Inflammatory macrophage treated with lipopolysaccharide for 1 hour (primary cell): ENCODE measurements at regions not wholly inside any gene's neighbourhood (a gene's known extent, or its start where the extent isn't known, plus 50 kb on each side); places are given as distances from the start of the nearest gene placed in this dataset.
A peak's percentile ranks its signal among the peaks of the same experiment; 100 is the strongest.
"Not testable (repeated sequence)": the region's sequence is repeated elsewhere in the genome, so short reads cannot be mapped to it uniquely, and the experiment has no call there.

Experiments used
- DNase-seq, 2 donors: peaks; one replicate each; pipeline ENCODE4 v3.0.0-alpha.2; 2020 to 2022

DNA sequence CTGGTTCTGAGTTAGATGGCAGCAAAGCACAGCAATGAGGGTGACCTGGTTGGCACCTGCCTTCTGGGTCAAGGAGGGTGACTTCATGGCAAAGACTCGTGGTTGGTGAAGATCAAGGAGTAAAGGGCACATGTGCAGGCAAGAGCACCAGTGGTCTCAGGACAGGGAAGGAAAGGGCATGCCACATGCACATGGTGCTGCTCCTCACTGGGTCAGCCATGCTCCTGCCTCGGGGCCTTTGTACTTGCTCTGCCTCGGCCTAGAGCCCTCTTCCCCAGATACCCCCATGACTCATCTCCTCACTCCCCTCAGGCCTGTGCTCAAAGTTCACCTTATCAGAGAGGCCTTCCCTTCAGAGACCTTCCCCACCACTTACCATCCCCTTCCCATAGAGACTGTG is 106.7 kb upstream of the KDM7A start:
- no peak for DNase-seq

DNA sequence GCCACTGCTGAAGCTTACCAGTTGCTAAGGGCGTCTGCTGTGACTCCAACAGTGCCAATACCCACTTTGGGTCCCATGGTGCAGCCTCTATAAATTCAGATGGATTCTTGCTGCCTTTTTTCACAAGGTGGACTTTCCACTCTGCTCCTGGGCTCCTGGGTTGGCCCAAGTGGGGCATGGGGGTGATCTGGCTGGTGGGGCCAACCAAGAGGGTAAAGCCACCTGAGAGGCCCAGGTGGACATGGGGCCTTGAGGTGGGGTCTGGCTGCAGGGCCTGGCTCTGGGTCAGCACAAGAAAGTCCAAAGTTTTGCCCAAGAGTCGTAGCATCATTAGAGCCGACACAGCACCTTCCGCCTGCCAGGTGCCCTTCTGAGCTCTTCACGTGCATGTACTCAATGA is 105.2 kb upstream of the KDM7A start:
- DNase-seq = no peak

DNA sequence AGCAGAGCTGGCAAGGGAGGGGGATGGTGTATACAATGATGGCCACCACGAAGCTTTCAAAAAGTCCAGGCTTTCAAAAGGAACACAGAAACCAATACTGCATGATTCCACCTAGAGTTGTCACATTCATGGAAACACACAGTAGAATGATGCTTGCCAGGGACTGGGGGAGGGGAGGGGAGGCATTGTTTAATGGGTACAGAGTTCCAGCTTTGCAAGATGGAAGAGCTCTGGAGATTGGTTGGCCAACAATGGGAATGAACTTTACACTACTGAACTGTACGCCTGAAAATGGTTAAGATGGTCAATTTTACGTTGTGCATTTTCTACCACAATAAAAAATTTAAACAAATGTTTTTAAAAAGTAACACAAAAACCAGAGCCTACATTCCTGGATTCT is 104.5 kb upstream of the KDM7A start:
- no peak for DNase-seq

DNA sequence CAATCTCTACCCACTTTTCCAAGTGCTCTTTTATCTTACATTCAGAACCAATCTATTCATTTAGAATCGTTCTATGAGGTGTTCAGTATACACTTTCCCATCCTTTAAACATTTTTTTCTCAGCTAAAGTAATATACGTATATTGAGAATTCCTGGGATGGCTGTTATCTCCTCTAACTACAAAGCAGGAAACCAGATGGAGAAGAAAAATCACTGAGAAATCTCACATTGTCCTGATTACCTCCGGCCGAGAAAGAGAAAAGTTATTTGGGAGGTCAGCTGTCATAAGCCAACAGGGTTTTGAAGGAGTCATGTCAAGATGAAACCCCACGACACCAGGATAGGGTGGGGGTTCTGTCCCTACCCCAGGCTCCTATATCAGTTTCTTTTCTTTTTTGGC is 99.2 kb upstream of the KDM7A start:
- no peak for DNase-seq

DNA sequence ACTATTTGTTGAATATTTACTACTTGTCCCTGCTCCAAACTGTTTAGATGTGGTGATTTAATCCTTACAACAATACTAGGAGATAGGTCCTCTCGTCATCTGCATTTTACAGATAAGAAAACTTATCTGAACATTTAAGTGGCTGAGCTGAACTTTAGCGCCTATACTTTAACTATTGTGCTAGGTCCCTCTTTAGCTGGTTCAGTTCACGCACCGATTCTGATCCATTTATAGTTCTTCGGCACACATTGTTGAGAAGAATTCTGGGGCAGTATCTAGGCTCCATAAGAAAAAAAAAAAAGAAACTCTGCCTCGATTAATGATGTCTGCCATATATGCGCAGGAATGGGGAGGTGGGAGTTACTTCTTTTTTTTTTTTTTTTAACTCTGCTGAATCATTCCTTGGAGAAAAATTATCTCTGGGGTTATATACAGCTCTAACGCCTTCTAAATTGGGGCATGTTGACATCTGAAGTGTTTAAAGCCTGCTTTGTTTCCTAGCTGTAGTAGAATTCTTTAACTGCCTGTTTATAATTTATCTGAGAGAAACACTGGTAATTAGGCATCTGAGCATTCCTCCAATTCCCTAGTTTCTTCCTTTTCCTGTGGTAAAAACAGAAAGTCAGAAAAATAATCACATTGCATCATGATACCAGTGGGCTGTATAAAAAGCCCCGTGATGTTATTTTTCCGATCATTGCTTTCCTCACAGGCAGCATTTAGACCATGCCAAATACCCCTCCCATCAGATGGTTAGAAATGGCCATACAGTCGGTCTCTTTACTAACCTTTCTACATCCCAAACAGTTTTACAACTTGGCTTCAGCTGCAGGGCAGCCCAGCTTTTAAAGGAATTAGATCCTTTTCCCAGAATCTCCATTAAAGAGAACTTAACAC is 98.5 kb upstream of the KDM7A start:
- no peak for DNase-seq

DNA sequence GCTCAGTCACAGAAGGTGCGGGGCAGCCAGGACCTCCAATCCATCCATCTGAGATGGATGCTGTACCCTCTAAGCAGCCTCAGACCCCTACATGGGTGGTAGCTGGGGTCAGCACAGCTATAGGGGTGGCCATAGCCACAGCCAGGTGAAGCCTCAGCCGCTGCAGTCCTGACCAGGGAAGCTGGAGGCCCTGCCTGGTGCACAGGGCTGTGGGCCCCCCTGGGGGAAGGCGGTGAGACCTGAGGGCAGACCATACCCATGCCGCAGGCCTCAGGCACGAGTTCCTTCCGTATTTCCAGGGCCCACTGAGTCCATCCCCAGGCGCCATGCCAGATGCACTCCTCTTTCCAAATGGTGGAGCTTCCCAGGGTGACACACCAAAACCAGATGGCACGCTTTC is 96.6 kb upstream of the KDM7A start:
- DNase-seq = no peak

DNA sequence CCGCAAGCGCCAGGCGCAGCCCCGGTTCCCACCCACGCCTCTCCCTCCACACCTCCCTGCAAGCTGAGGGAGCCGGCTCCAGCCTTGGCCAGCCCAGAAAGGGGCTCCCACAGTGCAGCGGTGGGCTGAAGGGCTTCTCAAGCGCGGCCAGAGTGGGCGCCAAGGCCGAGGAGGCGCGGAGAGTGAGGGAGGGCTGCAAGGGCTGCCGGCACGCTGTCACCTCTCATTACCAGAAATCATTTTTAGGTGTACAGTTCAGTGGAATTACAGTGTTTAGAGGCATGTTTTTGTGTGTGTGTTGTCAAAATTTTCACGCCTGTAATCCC is 94.8 kb upstream of the KDM7A start:
- not testable (repeated sequence) for DNase-seq

DNA sequence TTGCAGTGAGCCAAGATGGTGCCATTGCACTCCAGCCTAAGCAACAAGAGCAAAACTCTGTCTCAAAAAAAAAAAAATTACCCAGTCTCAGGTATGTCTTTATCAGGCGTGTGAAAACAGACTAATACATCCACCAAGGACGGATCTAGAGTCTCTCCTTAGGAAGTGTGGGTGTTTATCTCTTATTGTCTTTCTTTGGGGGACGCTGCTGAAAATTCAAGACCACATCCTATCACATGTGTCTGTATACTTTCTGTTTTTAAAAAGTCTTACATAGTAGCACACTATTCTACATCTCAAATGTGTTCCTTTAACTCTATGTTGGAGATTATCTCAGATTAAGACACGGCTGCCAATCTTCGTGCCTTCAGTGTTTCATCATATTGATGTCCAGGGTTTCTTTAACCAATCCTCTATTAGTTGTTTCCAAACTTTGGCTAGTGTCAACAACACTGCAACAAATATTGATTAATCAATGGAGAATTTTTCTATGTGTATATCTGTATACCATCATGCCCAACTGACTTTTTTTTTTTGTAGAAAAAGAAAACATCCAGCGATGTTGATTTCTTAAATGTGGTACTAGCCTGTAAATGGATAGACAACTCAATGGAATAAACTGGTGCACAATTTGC is 92.3 kb upstream of the KDM7A start:
- no peak for DNase-seq

DNA sequence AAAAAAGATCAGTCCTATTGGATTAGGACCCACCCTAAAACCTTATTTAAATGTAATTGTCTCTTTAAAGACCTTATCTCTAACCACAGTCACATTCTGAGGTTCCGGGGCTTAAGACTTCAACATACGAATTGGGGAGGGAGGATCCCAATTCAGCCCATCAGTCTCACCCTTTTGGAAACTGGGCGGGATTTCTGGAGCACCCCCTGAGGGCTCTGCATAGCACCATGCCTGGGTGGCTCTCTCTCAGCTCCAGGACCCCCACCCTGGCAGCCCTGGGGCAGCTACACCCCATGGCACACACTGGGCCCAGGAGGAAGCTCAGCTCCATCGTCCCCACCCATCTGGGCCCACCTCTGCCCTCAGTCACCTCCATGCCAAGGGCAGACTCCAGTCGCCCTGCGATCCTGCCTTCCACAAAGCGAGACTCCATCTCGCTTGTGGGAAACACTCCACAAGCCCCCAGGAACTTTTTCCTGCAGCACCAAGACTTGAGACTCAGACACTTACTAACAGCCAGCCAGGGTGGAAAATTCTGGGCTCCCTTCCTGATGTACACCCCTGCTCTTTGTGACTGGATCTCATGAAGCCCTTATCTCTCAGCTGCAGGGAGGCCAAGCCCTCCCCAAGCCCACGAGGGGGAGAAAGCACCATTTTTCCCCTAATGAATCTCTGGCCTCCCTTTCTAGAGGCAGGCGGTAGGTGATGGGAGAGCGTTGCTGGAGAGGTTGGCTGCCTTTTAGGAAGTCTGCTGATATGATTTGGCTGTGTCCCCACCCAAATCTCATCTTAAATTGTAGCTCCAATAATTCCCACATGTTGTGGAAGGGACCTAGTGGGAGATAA is 90.8 kb upstream of the KDM7A start:
- DNase-seq = no peak

DNA sequence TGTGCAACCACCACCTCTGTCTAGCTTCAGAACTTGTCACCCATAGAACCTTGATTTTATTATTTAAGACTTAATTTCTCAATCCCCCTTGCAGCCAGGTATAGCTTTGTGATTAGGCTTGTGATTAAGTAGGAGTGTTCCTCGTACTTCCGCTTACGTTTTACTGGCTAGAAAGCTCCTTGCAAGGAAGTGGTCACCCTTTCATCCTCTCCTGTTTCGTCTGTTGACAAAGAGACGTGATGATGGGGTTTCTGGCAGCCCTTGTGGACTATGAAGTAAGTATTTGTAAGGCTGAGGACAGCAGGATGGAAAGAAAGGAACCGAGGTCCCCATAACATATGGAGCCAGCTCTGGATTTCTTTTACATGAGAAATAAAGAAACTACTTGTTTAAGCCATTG is 86.5 kb upstream of the KDM7A start:
- DNase-seq = peak in 1 of 2 donors; percentile 38

DNA sequence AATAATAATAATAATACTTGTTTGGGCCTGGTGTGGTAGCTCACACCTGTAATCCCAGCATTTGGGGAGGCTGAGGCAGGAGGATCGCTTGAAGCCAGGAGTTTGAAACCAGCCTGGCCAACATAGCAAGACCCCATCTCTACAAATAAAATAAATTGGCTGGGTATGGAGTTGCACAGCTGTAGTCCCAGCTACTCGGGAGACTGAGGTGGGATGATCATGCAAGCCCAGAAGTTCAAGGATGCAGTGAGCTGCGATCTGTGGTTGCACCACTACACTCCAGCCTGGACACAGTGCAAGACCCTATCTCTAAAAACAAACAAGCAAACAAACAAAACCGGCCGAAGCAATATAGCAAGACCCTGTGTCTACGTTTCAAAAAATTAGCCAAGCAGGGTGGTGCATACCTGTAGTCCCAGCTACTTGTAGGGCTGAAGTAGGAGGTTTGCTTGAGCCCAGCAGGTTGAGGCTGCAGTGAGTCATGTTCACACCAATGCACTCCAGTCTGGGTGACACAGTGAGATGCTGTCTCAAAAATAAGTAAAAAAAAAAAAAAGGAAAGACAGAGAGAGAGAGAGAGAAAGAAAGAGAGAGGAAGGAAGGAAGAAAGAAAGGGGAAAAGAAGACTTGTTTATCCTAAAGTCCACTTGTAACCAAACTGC is 85.6 kb upstream of the KDM7A start:
- no peak for DNase-seq

DNA sequence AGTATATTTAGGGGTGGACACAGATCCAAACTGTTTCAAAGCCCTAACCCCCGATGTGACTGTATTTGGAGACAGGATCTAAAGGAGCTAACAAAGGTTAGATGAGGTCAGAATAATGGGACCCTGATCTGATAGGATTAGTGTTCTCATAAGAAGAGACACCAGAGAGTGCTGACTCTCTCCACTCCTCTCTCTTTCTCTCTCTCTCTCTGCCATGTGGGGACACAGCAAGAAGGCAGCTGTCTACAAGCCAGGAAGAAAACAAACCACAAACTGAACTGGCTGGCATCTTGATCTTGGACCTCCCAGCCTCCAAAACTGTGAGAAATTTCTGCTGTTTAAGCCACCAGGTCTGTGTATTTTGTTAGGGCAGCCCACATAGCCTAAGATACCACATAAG is 84.7 kb upstream of the KDM7A start:
- no peak for DNase-seq

DNA sequence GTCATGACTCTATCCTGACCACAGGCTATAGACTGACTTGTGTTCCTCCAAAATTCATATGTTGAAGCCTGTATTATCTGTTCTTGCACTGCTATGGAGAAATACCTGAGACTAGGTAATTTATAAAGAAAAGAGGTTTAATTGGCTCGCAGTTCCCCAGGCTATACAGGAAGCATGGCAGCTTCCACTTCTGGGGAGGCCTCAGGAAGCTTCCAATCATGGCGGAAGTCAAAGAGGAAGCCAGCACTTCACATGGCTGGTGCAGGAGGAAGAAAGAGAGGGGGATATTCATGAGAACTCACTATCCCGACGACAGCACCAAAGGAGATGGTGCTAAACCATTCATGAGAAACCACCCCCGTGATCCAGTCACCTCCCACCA is 84.3 kb upstream of the KDM7A start:
- no peak for DNase-seq

DNA sequence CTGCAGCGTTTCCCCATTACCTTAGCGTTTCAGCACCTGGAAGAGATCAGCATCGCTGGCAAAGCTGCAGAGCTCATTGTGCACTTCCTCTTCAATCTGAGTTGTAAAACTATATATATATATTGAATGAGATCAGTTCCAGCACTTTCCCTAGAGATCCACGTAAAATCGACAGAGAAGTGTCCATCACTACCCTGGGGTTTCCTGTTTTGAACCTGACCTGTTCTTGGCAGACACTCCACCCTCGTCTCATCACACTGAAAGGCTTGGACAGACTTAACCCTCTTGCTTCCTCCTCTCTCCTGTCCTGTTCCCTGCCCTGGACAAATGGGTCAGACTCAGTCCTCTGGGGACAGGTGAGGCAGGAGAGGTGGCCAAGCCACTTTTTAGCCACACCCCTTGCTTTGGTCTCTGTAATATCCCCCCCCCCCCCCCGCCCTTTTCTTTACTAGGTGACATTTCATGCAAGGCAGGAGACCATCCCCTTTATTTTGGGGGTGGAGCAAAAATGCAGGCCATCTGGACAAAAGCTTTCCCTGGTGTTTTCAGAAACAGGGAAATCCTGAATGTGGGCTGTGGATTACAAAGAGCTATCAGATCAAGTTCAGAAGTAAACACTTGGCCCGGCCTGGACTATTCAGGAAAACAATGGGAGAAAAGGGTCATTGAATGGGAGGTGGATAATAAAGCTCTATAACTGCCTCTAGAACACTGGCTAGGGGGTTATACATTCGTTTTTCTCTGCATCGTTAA is 83.7 kb upstream of the KDM7A start:
- DNase-seq = no peak

DNA sequence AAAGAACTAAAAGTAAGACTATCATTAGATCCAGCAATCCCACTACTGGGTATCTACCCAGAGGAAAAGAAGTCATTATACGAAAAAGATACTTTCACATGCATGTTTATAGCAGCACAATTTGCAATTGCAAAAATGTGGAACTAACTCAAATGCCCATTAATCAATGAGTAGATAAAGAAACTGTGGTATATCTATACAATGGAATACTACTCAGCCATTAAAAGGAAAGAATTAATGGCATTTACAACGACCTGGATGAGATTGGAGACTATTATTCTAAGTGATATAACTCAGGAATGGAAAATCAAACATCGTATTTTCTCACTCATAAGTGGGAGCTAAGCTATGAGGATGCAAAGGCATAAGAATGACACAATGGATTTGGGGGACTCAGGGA is 80.5 kb upstream of the KDM7A start:
- not testable (repeated sequence) for DNase-seq

DNA sequence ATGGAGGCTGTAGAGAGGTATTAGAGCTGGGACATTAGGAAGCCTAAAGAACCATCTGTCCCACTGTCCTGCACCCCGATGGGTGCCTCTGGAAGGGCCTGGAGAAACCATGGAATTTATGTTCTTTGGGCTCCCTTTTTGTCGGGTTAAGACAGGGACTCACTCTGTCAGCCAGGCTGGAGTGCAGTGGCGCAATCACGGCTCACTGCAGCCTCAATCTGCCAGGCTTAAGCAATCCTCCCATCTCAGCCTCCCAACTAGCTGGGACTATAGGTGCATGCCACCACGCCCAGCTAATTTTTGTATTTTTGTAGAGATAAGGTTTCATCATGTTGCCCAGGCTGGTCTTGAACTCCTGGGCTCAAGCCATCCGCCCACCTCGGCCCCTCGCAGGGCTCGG is 78.2 kb upstream of the KDM7A start:
- not testable (repeated sequence) for DNase-seq

DNA sequence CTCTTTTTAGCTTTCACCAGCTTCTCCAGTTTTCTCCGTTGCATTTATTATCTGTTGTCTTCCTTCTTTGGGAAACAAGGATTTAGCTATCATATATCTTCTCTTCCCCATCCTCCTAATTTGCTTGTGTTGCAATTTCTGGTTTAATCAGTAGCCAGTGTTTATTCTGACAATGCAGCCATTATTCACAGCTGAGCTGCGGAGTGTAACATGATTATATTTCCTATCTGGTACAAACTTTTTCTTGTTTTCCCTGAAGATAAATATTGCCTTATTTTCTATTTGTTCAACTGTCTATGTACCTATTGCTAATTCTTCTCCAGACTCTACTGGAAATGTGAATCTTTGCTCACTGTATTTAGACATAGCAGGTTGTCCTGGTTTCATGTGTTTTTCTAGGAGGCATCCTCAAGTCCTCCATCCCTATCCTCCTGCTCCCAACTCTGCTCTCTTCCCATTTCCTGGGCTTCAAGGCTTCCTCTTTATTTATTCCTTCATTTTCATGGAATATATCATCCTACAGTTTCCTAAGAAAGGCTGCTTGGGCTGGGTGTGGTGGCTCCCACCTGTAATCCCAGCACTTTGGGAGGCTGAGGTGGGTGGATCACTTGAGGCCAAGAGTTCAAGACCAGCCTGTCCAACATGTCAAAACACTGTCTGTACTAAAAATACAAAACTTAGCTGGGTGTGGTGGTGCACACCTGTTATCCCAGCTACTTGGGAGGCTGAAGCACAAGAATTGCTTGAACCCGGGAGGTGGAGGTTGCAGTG is 72.4 kb upstream of the KDM7A start:
- no peak for DNase-seq

DNA sequence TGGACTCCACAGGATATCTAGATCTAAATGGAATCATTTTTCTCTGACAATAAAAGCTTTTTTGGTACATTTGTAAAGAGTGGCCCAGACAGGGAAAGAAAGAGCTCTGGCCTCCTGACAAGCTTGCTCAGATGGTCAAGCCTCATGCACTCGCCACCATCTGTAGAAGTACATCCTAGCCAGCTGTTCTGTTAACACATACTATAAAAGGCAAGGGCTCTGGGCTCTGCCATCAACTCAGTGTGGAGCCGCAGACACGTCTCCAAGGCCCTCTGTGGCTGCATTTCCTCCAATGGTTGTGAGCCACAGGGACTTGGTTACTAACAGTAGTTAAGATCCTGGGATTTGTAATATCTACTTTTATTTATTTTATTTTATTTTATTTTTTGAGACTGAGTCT is 70.8 kb upstream of the KDM7A start:
- DNase-seq = no peak

DNA sequence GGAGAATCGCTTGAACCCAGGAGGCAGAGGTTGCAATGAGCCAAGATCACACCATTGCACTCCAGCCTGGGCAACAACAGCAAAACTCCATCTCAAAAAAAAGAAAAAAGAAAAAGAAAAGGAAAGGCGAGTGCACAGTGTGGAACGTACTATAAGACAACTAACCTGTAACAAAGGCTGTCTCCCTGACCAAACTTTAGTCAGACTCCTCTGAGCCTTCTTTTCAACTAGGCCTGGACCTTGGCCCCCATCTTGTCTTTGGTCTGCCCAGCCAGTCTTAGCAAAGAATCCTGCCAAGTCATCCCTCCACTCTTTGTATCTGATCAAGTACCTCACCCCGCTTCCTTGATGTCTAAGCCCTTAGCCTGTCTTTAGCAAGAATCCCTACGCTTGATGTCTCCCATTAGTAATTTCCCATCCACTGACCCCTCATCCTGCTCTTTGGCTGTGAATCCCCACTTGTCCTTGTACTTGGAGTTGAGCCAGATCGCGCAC is 68.9 kb upstream of the KDM7A start:
- no peak for DNase-seq

DNA sequence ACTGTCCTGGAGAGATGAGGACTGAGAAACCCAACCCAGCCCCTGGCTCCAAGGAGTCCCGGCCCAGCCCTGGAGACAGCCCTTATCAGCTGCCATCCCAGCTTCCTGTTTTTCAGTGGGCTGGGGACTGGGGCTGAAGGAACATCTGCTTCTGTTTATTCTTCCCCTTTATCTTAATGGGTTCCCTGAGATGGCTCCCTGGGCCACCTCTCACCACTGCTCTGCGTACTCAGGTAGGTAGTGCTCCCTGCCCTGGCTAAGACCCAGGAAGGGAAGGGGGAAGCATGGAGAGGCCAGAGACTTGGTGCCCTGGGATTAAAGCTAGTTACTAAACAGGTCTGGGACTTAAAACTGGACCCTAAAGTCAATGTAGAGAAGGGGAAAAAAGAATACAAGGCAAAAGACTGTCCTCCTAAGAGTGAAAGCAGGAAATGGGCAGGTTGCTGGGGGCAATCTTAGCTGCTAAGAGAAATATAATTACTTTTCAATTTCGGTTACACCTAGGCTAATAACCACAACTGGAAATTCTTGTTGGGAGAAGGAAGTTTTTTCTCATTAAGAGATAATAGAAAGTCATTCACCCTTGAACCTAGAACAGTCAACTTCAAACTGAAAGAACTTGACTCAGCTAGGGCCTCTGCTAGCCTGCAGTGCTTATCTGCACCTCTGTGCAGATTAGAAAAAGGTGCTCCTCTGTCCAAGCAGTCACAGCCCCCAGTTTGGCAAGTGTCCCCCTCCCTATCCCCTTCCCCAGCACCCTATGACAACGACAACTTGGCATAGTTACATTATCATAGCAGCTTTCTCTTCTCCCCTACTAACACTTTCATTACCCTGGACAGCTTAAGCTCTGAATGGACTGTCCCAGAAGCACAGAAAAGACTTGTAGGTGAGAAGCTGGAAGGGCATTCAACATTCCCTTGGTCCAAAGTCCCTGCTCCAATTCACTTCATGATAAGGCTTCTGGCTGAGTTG is 65.6 kb upstream of the KDM7A start:
- peak; percentile 49 to 51 for DNase-seq

DNA sequence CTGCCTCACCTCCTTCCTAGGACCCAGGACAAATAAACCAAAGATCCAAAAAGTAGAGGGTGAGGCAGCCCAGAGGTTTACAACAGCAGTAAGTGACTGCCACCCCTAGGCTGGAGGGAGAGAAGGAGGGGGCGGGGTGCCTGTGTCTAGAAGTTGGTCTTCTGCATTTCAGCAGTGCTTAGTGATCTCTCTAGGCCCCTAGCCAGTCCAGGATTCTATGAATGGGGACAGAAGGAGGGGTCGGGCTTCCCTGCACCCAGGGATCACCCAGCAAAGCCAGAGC is 62.8 kb upstream of the KDM7A start:
- DNase-seq = no peak
